Fibroblast of skin of right quadriceps (primary cell): ENCODE measurements at regions not wholly inside any gene's neighbourhood (a gene's known extent, or its start where the extent isn't known, plus 50 kb on each side); places are given as distances from the start of the nearest gene placed in this dataset.
"Not testable (repeated sequence)": the region's sequence is repeated elsewhere in the genome, so short reads cannot be mapped to it uniquely, and the experiment has no call there.

Experiments used
- DNase-seq: peaks from one replicate; pipeline ENCODE4 v3.0.0-alpha.2; 2013

DNA sequence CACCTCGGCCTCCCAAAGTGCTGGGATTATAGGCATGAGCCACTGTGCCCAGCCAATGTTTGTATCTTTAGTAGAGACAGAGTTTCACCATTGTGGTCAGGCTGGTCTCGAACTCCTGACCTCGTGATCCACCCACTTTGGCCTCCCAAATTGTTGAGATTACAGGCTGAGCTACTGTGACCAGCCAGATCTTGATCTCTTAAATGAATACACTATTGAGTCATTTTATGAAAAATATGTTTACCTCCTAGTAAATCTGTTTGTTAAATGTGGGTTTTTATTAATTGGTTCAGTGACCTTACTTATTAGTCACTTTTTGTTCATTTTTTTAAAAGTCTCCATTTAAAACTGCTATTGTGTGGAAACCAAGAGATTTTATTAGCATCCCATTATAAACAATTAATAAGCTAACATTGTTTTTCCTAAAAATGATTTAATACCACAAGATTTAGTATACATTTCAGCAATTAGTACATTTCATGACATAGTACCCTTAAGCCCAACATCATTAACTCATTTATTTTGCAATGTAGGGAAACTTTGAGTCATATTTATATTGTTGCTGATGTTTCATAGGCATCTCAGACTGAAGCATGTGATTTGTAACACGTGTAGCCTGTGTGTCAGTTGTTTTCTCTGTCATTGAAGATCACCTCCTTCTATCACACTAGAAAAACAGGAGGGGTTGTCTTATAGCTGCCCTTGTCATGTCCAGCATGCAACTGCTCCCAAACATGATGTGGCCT is 261.2 kb downstream of the TAF11L14 start:
- DNase-seq = no peak

DNA sequence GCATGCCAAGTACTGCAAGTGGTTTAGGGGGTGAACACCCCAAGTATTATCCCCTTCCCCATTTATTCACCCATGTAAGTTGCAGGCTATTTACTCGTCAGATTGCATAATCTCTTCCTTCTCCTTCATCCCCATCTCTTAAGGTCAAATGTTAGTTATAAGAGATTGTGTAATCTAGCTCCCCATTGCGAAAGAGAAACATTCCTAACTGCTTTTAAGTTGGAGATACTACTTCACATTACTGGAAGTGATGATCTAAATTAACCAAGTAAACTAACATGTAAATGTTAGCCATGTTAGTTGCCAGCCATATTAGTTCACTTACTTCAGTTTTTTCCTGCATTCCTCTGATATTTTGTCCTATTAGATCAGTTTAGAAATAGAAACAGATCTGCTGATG is 262.3 kb downstream of the TAF11L14 start:
- peak; percentile 35 for DNase-seq

DNA sequence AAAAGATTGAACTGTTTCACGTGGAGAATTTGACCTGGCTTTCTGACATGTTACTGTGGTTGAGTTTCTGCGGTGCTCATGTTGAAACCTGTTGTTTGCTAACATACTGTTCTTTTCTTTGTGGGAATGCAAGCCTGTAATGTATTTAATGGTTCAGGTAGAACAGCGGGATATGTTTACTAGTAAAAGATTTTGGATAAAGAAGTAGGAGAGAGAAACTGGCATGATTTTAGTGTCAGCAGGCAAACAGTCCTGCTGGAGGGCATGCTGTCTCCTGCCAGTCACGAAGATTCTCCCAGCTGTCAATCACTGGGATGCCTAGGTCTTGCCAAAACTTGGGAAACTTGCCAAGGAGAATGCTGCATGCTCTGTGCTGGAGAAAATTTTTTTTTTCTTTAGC is 263.5 kb downstream of the TAF11L14 start:
- no peak for DNase-seq

DNA sequence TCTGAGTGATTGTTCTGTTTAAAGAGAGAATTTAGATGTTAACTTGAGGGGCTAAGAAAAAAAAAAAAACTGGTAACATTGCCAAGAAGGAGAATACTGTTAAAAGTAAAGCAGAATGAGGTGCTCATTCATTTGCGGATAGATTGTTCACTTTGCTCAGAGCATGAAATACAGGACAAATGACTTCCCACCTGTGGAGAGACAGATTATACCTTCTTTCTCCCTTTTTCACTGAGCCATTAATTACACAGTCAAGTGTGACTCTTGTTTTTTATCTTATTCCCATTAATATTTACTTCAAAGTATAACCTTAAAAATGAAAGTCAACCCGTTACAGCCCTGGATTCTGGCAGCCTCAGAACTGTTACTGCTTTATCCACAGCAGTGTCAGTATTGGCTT is 264.5 kb downstream of the TAF11L14 start:
- DNase-seq = no peak

DNA sequence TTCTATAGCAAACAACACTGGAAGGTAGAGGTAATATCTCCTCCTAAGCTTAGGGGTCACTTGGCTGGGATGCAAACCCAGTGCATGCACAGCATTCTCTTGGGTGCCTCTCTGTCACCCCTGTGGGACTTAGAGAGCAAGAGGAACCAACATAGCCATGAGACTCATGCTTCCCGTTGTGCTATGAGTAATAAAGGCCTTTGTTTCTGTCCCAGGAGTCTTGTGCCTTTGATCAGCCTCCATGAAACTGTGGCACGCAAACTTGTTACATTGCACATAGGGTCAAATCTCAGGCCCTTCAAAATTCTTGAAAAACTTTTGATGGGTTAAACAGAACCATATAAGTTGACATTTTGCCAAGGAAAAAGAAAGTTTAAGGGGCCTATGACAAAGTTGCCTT is 272.8 kb downstream of the TAF11L14 start:
- DNase-seq = no peak

DNA sequence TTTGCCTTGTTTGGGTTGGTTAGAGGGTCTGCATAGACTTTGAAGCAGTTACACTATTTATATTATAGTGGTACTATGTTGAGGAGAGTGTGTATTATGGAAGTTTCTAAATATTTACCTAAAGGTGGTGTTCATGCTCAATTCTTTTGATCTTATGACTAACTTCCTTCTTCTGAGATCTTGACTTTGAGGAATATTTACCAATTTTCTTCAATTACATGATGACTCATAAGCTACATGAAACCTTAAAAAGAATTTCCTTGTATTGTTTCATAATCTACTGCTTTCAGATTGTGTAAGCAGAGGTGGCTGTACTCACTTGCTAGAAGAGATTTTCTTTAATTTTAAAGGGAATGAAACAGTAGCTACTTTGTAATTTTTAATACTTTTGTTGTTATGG is 276.1 kb downstream of the TAF11L14 start:
- DNase-seq = peak; percentile 6

DNA sequence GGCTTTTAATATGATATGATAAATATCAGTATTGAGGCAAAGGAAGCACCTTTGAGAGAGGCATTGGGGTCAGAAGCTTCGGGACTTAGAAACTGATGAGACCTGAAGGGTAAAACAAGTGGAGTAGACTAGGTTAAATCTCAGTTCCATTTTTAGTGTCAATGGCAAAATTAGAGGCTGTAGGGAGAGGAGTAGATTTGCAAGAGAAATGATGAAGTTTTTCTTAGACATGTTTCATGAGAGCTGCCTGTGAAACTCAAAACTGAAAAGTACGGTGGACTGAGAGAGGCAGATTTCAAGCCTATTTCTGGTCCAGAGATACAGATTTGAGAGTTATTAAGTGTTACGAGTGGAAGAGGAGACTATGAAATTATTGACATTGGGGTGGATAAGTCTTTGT is 278.5 kb downstream of the TAF11L14 start:
- no peak for DNase-seq

DNA sequence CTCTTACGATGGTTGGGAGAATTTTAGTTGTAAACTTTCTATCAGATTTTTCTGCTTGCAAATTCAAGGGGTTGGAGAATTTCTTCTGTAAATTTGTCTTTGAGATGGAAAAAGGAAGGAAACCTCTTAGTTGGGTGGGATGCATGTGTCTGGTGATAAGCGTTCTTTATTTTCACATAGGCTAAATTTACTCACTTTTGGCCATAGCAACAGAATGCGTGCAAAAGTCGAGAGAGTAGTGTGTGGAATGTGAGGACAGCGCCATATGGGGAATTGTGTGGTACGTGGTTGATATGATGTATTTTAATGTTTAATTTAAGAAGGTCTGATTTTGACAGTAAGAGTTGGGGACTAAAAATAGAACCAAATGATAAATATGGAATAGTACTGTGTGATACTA is 282.2 kb downstream of the TAF11L14 start:
- no peak for DNase-seq

DNA sequence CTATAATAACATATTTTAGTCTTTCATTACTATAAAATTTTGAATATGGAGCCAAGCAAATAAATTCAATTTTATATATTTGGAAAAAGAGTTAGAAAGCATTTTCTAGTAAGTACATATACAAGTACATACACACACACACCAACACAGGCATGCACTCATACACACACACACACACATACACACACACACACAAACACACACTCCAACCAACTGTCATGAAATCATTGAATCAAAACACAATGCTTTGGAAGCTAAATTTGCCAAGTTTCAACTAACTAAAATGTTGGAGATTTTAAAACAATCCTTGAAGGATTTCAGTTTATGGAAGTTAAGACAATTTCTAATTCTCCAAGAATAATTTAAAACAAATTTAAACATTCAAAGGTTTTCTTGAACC is 283.2 kb downstream of the TAF11L14 start:
- no peak for DNase-seq

DNA sequence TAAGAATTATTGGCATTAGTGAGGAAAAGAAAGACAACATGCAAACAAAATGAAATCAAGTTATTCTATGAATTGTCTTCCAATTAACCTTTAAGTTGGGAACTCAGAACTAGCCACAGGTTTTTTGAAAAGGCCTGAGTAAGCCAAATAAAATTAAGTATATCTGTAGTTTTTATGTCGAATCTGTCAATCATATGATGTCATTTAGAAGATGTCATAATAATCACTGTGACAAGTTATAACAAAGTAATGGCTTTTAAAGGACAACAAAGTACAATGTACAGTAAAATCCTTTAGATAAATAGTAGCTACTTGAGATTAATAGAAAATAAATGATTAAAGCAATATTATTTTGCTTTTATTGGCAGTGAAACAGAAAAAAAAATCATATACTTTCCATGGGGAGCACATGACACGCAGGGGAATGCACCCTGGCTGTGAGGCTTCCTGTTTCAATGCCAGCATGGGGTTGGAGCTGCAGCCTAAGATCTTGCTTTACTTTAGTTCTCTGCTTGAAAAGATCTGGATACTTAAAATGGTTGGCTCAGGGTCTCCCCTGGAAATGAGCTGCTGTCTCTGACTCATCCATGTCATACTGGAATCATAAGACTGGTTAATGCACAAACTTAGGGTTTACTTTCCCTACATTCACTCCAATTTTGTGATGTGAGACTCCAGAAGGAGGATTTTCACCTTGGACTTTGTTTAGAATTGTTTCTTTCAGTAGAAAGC is 284.3 kb downstream of the TAF11L14 start:
- DNase-seq = no peak

DNA sequence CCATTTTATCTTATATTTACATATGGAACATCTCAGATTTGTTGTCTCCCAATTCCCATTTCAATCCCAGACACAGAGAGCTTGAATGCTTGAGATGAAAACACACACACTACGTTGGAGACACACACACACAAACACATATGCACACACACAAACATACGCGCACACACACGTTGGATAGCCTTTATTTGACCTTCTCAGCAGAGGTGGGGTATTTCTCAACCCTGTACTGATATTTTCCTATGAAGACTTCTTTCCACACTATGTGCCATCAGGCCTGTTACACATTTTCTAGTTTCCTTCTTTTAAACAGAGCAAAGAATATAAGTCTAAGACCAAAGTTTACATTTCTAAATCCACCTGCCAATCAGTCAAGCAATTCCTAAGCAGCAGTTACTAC is 291.0 kb downstream of the TAF11L14 start:
- DNase-seq = no peak

DNA sequence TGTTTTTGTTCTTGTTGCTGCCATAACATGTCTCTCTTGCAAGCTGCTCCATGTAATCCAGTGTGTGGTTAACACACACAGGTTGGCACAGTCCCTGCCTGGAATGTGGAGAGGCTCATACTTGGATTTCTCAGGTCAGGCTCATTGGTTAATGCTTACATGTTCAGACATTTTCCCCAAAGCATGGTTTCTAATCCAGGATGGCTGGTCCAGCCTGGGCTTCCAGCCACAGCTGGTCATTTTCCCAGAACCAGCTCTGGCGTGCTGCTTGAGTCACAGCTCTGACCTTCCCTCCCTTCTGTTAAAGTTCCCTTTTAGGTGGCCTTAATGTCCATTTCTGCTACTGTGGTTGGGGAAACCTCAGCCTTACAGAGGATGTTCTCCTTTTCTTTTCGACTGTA is 294.3 kb downstream of the TAF11L14 start:
- DNase-seq = peak; percentile 2

DNA sequence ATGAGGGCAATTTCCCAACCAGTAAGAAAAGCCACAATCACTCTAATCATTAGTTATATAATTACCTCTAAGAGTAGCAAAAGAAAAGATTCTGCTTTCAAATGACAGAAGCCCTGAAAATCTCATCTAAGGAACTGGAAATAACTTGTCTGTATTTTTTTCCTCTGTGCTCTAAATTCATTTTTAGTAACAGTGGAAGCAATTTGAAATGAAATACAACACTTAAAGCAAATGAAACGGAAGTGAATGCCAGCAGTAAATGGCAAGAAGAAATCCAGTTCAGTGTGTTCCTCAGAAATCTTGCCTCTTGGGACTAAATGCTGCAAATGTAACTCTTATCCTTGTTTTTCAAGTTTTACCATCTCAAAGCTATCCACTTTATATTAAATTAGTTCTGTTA is 294.9 kb downstream of the TAF11L14 start:
- no peak for DNase-seq

DNA sequence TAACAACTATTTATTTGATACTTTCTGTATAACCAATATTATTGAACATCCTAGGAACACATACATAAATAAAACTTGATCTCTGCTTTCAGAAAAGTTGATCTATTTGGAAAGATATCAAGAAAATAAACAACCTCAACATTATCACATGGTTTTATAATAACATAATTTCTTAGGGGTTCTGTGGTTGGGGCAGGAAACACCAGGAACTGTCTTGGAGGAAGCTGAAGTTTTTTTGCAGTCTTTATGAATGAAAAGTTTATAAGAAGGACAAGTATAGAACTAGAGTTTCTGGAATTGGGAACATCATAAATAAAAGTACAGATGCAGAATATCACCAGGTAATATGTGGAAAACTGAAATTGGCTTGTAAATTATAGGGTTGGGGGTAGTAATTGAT is 296.1 kb downstream of the TAF11L14 start:
- no peak for DNase-seq

DNA sequence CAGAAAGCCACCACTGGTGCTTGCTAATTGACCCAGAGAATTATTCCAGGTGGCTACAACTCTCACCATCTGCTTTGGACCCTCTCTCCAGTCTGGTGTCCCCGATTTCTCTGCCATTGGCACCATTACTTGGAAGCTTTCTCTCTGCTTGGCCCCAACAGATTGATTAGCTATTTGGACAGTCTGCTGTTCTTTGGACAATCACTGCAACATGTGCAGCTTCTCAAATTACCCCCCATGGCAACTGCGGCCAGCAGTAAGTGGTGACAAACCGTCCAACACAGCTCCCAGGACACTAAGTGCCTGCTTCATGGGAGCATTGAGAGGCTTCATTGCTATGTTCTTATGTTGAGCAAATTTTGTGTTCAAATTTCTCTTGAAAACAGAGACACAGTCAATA is 309.8 kb downstream of the TAF11L14 start:
- no peak for DNase-seq

DNA sequence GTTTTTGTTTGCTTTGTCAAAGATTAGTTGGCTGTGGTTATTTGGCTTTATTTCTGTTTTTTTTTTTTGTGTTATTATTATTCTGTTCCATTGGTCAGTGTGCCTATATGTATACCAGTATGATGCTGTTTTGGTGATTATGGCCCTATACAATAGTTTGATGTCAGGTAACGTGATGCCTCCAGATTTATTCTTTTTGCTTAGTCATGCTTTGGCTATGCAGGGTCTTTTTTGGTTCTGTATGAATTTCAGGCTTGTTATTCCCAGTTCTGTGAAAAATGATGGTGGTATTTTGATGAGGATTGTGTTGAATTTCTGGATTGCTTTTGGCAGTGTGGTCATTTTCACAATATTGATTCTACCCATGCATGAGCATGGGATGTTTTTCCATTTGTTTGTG is 312.8 kb downstream of the TAF11L14 start:
- DNase-seq = no peak

DNA sequence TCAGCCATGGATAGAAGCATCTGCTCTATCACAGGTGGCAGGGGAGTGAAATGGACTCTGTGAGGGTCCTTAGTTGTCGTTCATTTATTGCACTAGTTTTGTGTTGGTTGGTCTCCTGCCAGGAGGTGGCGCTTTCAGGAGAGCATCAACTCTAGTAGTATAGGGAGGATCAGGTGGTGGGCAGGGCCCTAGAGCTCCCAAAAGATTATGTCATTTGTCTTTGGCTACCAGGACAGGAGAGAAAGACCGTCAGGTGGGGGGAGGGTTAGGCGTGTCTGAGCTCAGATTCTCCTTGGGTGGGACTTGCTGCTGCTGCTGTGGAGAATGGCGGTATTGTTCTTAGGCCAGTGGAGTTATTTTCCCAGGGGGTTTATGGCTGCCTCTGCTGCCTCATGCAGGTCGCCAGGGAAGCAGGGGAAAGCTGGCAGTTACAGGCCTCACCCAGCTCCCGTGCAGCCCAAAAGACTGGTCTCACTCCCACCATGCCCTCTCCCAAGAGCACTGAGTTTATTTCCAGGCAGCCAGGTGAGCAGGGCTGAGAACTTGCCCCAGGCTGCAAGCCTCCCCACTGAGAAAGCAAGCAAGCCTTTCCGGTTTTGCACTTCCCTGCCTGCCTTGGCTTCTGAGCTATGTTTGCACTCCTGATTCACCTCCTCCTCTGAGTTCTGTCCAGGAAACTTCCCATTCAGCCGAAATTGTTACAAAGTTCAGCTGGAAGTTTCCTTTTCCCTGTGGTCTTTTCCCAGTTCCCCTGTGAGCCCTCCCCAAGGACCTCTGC is 317.3 kb downstream of the TAF11L14 start:
- DNase-seq = no peak

DNA sequence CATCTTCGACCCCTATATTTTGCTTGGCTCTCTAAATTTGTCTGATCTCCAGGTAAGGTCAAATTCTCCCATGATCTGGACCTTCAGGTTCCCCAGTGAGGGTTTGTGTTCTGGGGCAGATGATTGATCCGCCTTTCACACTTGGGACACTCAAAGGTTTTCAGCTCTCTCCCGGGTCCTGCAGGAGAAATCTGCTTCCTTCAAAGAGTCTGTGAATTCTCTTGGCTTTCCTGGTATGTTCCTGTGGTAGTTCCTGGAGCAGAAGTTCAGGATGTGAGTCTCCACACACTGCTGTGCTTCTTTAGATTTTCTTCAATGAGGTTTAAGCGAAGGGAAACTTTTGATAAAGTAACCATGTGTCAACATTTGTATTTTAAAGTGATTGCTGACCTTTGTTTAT is 318.0 kb downstream of the TAF11L14 start:
- DNase-seq = no peak

DNA sequence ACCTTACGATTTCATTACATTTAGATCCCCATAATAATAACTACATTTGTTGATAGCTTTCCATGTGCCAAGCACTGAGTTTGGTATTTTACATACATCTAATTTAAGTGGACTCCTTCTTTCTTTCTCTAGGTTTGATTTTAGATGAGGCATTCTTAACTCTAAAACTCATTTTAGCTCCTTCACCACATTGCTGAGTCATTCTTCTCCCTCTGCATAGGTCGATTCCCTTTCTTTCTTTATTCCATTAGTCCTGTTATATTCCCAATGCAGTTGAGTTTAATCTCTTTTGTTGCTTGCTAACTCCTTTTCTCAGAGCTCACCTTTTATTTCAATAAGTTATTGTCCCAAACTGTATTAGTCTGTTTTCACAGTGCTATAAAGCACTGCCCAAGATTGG is 329.8 kb downstream of the TAF11L14 start:
- DNase-seq = no peak

DNA sequence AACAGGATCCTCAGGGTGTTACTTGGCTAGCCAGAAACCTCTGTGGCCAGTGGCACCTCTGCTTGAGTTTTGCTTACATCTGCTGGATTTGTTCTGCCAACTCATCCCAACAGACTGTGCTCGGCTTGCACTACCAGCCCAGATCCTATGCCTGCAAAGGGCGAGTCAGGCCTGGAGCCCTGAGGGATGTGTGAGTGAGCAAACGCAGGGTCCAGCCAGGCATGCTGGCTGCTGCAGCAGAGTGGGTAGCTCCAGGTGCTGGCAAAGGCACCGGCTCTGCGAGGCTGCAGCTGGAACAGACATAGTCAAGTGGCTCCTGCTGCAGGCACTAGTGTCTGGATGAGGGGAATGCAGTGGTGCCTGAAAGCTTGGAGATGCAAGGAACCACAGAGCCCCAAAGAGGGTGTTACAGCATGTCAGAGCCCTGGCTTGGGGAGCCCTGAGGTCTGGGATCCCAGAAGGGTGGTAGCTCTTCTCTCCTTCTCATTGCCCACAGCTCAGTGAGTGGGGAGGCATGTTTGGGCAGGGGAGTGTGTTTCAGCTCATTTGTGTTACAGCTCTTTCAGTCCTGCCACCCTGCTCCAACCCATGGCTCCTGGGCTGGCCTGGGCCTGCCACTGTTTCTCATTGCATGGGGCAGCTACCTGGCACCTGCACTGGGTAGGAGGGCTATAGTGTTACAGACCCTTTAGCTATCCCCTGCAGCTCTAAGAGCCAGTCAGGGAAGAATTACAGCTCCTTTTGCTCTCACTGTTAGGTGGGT is 332.6 kb downstream of the TAF11L14 start:
- DNase-seq = no peak

DNA sequence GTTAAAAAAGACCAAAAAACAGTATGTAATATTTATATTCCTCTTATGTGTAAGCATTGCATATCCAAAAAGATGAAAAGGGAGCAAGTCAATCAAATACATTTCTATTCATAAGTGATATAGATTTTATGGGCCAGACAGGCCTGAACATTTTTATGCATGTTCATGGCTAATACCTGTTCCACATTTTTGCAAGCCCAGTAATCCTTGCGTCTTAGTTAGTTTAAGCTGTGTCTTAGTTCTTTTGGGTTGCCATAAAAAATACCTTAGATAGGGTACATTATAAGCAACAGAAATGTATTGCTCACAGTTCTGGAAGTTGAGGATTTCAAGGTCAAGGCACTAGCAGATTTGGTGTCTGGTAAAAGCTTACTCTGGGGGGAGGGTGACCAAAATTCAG is 342.1 kb downstream of the TAF11L14 start:
- no peak for DNase-seq

DNA sequence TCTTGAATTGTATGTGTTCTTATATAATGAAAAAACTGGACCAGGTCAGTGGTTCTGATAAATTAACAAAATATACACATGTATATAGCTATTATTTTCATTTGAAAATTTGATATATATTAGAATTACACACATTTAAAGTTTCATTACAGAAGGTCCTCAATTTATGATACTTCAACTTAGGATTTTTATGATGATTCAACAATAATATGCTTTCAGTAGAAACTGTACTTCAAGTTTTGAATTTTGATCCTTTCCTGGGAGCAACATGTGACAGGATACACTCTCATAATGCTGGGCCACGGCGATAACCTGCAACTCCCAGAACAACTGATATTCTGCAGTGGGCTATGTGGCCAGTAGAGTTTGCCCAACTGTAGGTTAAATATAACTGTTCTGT is 344.7 kb downstream of the TAF11L14 start:
- DNase-seq = no peak

DNA sequence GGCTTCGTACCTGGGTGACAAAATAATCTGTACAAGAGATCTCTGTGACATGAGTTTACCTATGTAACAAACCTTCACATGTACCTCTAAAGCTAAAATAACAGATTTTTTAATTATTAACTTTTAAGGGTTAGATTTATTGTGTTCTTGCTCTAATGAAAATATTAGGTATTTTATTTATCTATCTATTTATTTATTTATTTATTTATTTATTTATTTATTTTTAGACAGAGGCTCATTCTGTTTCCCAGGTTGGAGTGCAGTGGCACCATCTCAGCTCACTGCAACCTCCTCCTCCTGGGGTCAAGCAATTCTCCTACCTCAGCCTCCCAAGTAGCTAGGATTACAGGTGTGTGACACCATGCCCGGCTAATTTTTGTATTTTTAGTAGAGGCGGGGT is 348.4 kb downstream of the TAF11L14 start:
- not testable (repeated sequence) for DNase-seq
